Natural killer cell (primary cell): ENCODE measurements at regions not wholly inside any gene's neighbourhood (a gene's known extent, or its start where the extent isn't known, plus 50 kb on each side); places are given as distances from the start of the nearest gene placed in this dataset.

Source experiments
- ATAC-seq, 3 donors: fragments of 150-1000 bp in 2 of 3; fragments of 200-7000 bp in 1 of 3; cut with Tn5 transposase; 1 replicate in 1 of 3; 2 replicates in 2 of 3; pipeline ENCODE4 v1.10.0; 2021; ENCODE audit warnings: mild to moderate bottlenecking in 2 of 3, moderate library complexity in 2 of 3
- DNase-seq, 2 donors: peaks; one replicate each; pipeline versions ENCODE4 v3.0.0 to v3.0.0-alpha.2; 2013 to 2021; ENCODE audit warnings: mixed read lengths in 1 of 2
- H3K27ac ChIP-seq: one replicate; pipeline ENCODE4 v1.5.1; 2013; ENCODE audit warnings: mild to moderate bottlenecking, low read length
- H3K27me3 ChIP-seq: one replicate; pipeline ENCODE4 v1.6.1; 2013; ENCODE audit warnings: low read length; ENCODE audit not compliant: control insufficient read depth, insufficient read depth
- H3K36me3 ChIP-seq: one replicate; pipeline ENCODE4 v1.6.1; 2013; ENCODE audit warnings: low read length; ENCODE audit not compliant: control insufficient read depth, insufficient read depth
- H3K4me1 ChIP-seq: one replicate; pipeline ENCODE4 v1.6.1; 2013; ENCODE audit warnings: low read length; ENCODE audit not compliant: control insufficient read depth, insufficient read depth
- H3K4me3 ChIP-seq: one replicate; pipeline ENCODE4 v1.5.1; 2013; ENCODE audit warnings: low read length
- H3K9me3 ChIP-seq: one replicate; pipeline ENCODE4 v1.6.1; 2013; ENCODE audit warnings: low read length; ENCODE audit not compliant: control insufficient read depth, insufficient read depth
- H3K27ac Mint-ChIP-seq, 2 donors: one replicate each; pipeline ENCODE4 v1.8.0; 2022; ENCODE audit warnings: mild to moderate bottlenecking in 2 of 2, mixed read lengths in 2 of 2, moderate library complexity in 1 of 2
- H3K27me3 Mint-ChIP-seq, 2 donors: one replicate each; pipeline ENCODE4 v1.8.0; 2022; ENCODE audit warnings: low read depth in 2 of 2, mixed read lengths in 2 of 2
- H3K36me3 Mint-ChIP-seq: one replicate; pipeline ENCODE4 v1.8.0; 2022; ENCODE audit warnings: mixed read lengths
- H3K4me1 Mint-ChIP-seq, 2 donors: one replicate each; pipeline ENCODE4 v1.8.0; 2022; ENCODE audit warnings: mixed read lengths in 2 of 2
- H3K4me3 Mint-ChIP-seq: one replicate; pipeline ENCODE4 v1.8.0; 2022; ENCODE audit warnings: mild to moderate bottlenecking, moderate library complexity, mixed read lengths
- H3K9me3 Mint-ChIP-seq, 2 donors: one replicate each; pipeline ENCODE4 v1.8.0; 2022; ENCODE audit warnings: mixed read lengths in 2 of 2
- CTCF ChIP-seq: fragments of 200-600 bp; IDR thresholded peaks from one replicate; pipeline ENCODE4 v1.8.0; 2022; ENCODE audit warnings: antibody characterized with exemption
- WGBS: methylation state at CpG from one replicate; pipeline ENCODE4 v1.1.7; 2013; ENCODE audit warnings: missing lambda C conversion rate; ENCODE audit not compliant: insufficient coverage; 5-methylcytosine and 5-hydroxymethylcytosine counted together
- intact Hi-C: fragments of 100-400 bp; cut with micrococcal nuclease; formaldehyde crosslinking; loops from one replicate; pipeline ENCODE4 v1.14.2; 2022

- no peaks in the 10 kb centered on the region for H3K4me1 Mint-ChIP-seq
- Histone ChIP-seq H3K9me3 (no peaks in the 10 kb centered on the region), H3K4me1 (no peaks in the 10 kb centered on the region), H3K36me3 (no peaks in the 10 kb centered on the region), H3K27me3 (no peaks in the 10 kb centered on the region), H3K4me3 (no peak overlapping the region), H3K27ac (no peak overlapping the region)
- H3K9me3 Mint-ChIP-seq: peaks cover 2% of the 10 kb centered on the region in 2 donors
- intact Hi-C loops: no loop called here
- no peaks in the 10 kb centered on the region for H3K36me3 Mint-ChIP-seq
- H3K4me3 Mint-ChIP-seq: no peak overlapping the region
- DNase-seq (no peak), ATAC-seq (no peak)
- TF ChIP-seq CTCF: no peak
- no peak overlapping the region for H3K27ac Mint-ChIP-seq
- 87% methylated on average over 8 of the region's 8 CpGs for WGBS
- no peaks in the 10 kb centered on the region for H3K27me3 Mint-ChIP-seq
Observed at GRCh38 chr3:101170062-101170771, 150.2 kb downstream of the IMPG2 start.

- Mint-ChIP-seq H3K36me3 (no peaks in the 10 kb centered on the region), H3K4me1 (no peaks in the 10 kb centered on the region), H3K27ac (no peak overlapping the region), H3K9me3 (peaks cover 2% of the 10 kb centered on the region in 2 donors), H3K4me3 (no peak overlapping the region), H3K27me3 (no peaks in the 10 kb centered on the region)
- no peak for TF ChIP-seq CTCF
- 88% methylated on average over 1 of the region's 3 CpGs for WGBS
- no peak for DNase-seq
- intact Hi-C loops: no loop called here
- no peaks in the 10 kb centered on the region for H3K36me3 ChIP-seq
- H3K4me3 ChIP-seq: no peak overlapping the region
- no peaks in the 10 kb centered on the region for H3K27me3 ChIP-seq
- ATAC-seq: no peak
- no peaks in the 10 kb centered on the region for H3K4me1 ChIP-seq
- H3K9me3 ChIP-seq: no peaks in the 10 kb centered on the region
- H3K27ac ChIP-seq: no peak overlapping the region
Observed at GRCh38 chr3:101169516-101169915, 150.9 kb downstream of the IMPG2 start.

GRCh38 chr3:101167376-101167775, 153.0 kb downstream of the IMPG2 start:
- DNase-seq (no peak), ATAC-seq (no peak)
- Mint-ChIP-seq H3K4me3 (no peak overlapping the region), H3K4me1 (no peaks in the 10 kb centered on the region), H3K36me3 (no peaks in the 10 kb centered on the region), H3K27me3 (peaks cover 0 to 5% of the 10 kb centered on the region in 2 donors), H3K27ac (no peak overlapping the region), H3K9me3 (peaks cover 2% of the 10 kb centered on the region in 2 donors)
- H3K36me3 ChIP-seq: no peaks in the 10 kb centered on the region
- no peak overlapping the region for H3K27ac ChIP-seq
- H3K9me3 ChIP-seq: no peaks in the 10 kb centered on the region
- no peak for TF ChIP-seq CTCF
- 92% methylated on average over 2 of the region's 2 CpGs for WGBS
- H3K4me1 ChIP-seq: no peaks in the 10 kb centered on the region
- no peak overlapping the region for H3K4me3 ChIP-seq
- no peaks in the 10 kb centered on the region for H3K27me3 ChIP-seq
- intact Hi-C loops: no loop called here

GRCh38 chr3:101166150-101166549, 154.2 kb downstream of the IMPG2 start:
- TF ChIP-seq CTCF: no peak
- WGBS: 100% methylated on average over 1 of the region's 2 CpGs
- intact Hi-C loops: no loop called here
- no peak overlapping the region for H3K27ac Mint-ChIP-seq
- Histone ChIP-seq H3K27ac (no peak overlapping the region), H3K4me3 (no peak overlapping the region), H3K36me3 (no peaks in the 10 kb centered on the region), H3K4me1 (no peaks in the 10 kb centered on the region), H3K27me3 (no peaks in the 10 kb centered on the region), H3K9me3 (no peaks in the 10 kb centered on the region)
- DNase-seq (no peak), ATAC-seq (no peak)
- H3K4me1 Mint-ChIP-seq: no peaks in the 10 kb centered on the region
- H3K27me3 Mint-ChIP-seq: peaks cover 0 to 8% of the 10 kb centered on the region in 2 donors
- H3K36me3 Mint-ChIP-seq: no peaks in the 10 kb centered on the region
- H3K4me3 Mint-ChIP-seq: no peak overlapping the region
- H3K9me3 Mint-ChIP-seq: no peaks in the 10 kb centered on the region
